SK-N-SH treated with all-trans-retinoic acid at 6 μM for 48 hours (cell line): ENCODE measurements at regions not wholly inside any gene's neighbourhood (a gene's known extent, or its start where the extent isn't known, plus 50 kb on each side); places are given as distances from the start of the nearest gene placed in this dataset.

Experiments
- ATAC-seq: fragments of 200-7000 bp; cut with Tn5 transposase; 3 replicates; pipeline ENCODE4 v1.9.1; 2020; ENCODE audit warnings: mild to moderate bottlenecking, moderate library complexity
- ARNTL ChIP-seq: fragments of 450-650 bp; formaldehyde crosslinking; IDR thresholded peaks from 2 replicates; pipeline ENCODE4 v1.5.0; 2020; ENCODE audit warnings: low read depth, mild to moderate bottlenecking, moderate library complexity, borderline replicate concordance
- BACH2 ChIP-seq: fragments of 250-450 bp; sonication (Bioruptor Pico); IDR thresholded peaks from 2 replicates; pipeline ENCODE4 v1.9.0; 2021; ENCODE audit warnings: mild to moderate bottlenecking, borderline replicate concordance
- CSDC2 ChIP-seq: fragments of 250-450 bp; sonication (Bioruptor Pico); IDR thresholded peaks from 2 replicates; pipeline ENCODE4 v1.5.0; 2020; ENCODE audit warnings: mild to moderate bottlenecking, moderate library complexity
- ESRRG ChIP-seq: fragments of 250-450 bp; sonication (Bioruptor Pico); IDR thresholded peaks from 2 replicates; pipeline ENCODE4 v1.6.1; 2021; ENCODE audit warnings: mild to moderate bottlenecking
- GLIS3 ChIP-seq: fragments of 250-450 bp; sonication (Bioruptor Pico); IDR thresholded peaks from 2 replicates; pipeline ENCODE4 v1.5.0; 2020; ENCODE audit warnings: mild to moderate bottlenecking, moderate library complexity
- ISL1 ChIP-seq: fragments of 250-450 bp; sonication (Bioruptor Pico); IDR thresholded peaks from 2 replicates; pipeline ENCODE4 v2.1.2; 2022; ENCODE audit warnings: mild to moderate bottlenecking, moderate library complexity
- OSR1 ChIP-seq: fragments of 250-450 bp; sonication (Bioruptor Pico); IDR thresholded peaks from 2 replicates; pipeline ENCODE4 v1.8.0; 2022; ENCODE audit warnings: moderate library complexity, mild to moderate bottlenecking, inconsistent platforms
- RARB ChIP-seq: fragments of 250-450 bp; sonication (Bioruptor Pico); IDR thresholded peaks from 2 replicates; pipeline ENCODE4 v1.8.0; 2021; ENCODE audit warnings: mild to moderate bottlenecking, moderate library complexity
- SNAI2 ChIP-seq: fragments of 250-450 bp; sonication (Bioruptor Pico); IDR thresholded peaks from 2 replicates; pipeline ENCODE4 v1.5.0; 2020; ENCODE audit warnings: mild to moderate bottlenecking, moderate library complexity
- TCF4 ChIP-seq: fragments of 250-450 bp; sonication (Bioruptor Pico); IDR thresholded peaks from 2 replicates; pipeline ENCODE4 v1.8.0; 2021; ENCODE audit warnings: mild to moderate bottlenecking, moderate library complexity, borderline replicate concordance
- TOX ChIP-seq: fragments of 250-450 bp; sonication (Bioruptor Pico); IDR thresholded peaks from 2 replicates; pipeline ENCODE4 v1.8.0; 2021; ENCODE audit warnings: mild to moderate bottlenecking, moderate library complexity, borderline replicate concordance
- ZC3H10 ChIP-seq: fragments of 250-450 bp; sonication (Bioruptor Pico); IDR thresholded peaks from 2 replicates; pipeline ENCODE4 v1.5.1; 2021; ENCODE audit warnings: mild to moderate bottlenecking, moderate library complexity
- ZFP3 ChIP-seq: fragments of 250-450 bp; sonication (Bioruptor Pico); IDR thresholded peaks from 2 replicates; pipeline ENCODE4 v1.5.0; 2020; ENCODE audit warnings: mild to moderate bottlenecking, moderate library complexity
- ZFP30 ChIP-seq: fragments of 450-650 bp; formaldehyde crosslinking; IDR thresholded peaks from 2 replicates; pipeline ENCODE4 v1.5.0; 2022; ENCODE audit warnings: mild to moderate bottlenecking, moderate library complexity
- ZNF565 ChIP-seq: fragments of 450-650 bp; formaldehyde crosslinking; conservative IDR thresholded peaks from 2 replicates; pipeline ENCODE4 v1.5.0; 2020; ENCODE audit warnings: low read depth, mild to moderate bottlenecking, moderate library complexity
- ZNF8 ChIP-seq: fragments of 450-650 bp; formaldehyde crosslinking; IDR thresholded peaks from 2 replicates; pipeline ENCODE4 v1.5.0; 2020; ENCODE audit warnings: mild to moderate bottlenecking, moderate library complexity
- TF ChIP-seq, protein P1 (sequence below): fragments of 250-450 bp; sonication (Bioruptor Pico); IDR thresholded peaks from 2 replicates; pipeline ENCODE4 v1.5.0; 2020; ENCODE audit warnings: mild to moderate bottlenecking, moderate library complexity
- TF ChIP-seq, protein P2 (sequence below): fragments of 250-450 bp; sonication (Bioruptor Pico); IDR thresholded peaks from 2 replicates; pipeline ENCODE4 v1.5.1; 2021; ENCODE audit warnings: mild to moderate bottlenecking, moderate library complexity
- TF ChIP-seq, protein P3 (sequence below): fragments of 250-450 bp; sonication (Bioruptor Pico); IDR thresholded peaks from 2 replicates; pipeline ENCODE4 v1.8.0; 2020; ENCODE audit warnings: mild to moderate bottlenecking, moderate library complexity, borderline replicate concordance
- TF ChIP-seq, protein P4 (sequence below): fragments of 250-450 bp; sonication (Bioruptor Pico); IDR thresholded peaks from 2 replicates; pipeline ENCODE4 v1.5.1; 2020; ENCODE audit warnings: low read depth, mild to moderate bottlenecking, moderate library complexity

DNA sequence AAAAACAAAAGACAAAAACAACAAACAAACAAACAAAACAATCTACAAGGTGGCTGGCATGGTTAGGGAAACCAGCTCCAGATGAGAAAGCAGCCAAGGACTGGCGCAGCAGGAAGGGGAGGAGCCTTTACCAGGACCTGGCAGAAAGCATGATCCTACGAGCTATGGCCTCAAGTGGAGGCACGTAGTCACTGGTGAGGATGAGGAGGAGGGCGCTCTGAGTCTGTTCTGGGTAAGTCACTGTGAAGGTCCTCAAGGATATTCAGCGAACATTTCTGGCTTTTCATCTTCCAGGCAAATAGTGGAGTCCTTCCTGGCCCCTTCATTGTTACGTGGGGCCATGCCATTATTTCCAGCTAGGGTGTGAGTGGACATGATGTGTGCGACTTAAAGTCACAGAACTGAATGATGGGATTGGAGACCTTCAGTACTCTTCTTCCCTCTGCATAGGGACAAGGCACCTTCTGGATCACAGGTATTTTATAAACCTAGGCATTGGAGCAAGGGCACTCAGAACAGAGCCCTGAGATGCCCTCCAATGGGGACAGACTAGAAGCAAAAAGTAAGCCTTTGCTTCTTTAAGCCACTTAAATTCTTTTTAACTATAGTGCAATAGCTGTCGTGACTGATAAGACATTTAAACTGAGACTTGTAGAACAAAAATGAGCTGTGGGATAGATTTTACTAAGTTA, 771.3 kb downstream of the RAB28 start:
- ATAC-seq, result no peak
- TF ChIP-seq ZFP3 (CRISPR knock-in tag) (no peak), ESRRG (CRISPR knock-in tag) (no peak), ISL1 (no peak), TOX (no peak), ZFP30 (no peak), SNAI2 (no peak), ZNF565 (CRISPR knock-in tag) (no peak), RARB (CRISPR knock-in tag) (no peak), BACH2 (CRISPR knock-in tag) (no peak), OSR1 (CRISPR knock-in tag) (no peak), ZC3H10 (CRISPR knock-in tag) (no peak)
- TF ChIP-seq, protein P1, sequence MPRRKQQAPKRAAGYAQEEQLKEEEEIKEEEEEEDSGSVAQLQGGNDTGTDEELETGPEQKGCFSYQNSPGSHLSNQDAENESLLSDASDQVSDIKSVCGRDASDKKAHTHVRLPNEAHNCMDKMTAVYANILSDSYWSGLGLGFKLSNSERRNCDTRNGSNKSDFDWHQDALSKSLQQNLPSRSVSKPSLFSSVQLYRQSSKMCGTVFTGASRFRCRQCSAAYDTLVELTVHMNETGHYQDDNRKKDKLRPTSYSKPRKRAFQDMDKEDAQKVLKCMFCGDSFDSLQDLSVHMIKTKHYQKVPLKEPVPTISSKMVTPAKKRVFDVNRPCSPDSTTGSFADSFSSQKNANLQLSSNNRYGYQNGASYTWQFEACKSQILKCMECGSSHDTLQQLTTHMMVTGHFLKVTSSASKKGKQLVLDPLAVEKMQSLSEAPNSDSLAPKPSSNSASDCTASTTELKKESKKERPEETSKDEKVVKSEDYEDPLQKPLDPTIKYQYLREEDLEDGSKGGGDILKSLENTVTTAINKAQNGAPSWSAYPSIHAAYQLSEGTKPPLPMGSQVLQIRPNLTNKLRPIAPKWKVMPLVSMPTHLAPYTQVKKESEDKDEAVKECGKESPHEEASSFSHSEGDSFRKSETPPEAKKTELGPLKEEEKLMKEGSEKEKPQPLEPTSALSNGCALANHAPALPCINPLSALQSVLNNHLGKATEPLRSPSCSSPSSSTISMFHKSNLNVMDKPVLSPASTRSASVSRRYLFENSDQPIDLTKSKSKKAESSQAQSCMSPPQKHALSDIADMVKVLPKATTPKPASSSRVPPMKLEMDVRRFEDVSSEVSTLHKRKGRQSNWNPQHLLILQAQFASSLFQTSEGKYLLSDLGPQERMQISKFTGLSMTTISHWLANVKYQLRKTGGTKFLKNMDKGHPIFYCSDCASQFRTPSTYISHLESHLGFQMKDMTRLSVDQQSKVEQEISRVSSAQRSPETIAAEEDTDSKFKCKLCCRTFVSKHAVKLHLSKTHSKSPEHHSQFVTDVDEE (CRISPR knock-in tag), result no peak

DNA sequence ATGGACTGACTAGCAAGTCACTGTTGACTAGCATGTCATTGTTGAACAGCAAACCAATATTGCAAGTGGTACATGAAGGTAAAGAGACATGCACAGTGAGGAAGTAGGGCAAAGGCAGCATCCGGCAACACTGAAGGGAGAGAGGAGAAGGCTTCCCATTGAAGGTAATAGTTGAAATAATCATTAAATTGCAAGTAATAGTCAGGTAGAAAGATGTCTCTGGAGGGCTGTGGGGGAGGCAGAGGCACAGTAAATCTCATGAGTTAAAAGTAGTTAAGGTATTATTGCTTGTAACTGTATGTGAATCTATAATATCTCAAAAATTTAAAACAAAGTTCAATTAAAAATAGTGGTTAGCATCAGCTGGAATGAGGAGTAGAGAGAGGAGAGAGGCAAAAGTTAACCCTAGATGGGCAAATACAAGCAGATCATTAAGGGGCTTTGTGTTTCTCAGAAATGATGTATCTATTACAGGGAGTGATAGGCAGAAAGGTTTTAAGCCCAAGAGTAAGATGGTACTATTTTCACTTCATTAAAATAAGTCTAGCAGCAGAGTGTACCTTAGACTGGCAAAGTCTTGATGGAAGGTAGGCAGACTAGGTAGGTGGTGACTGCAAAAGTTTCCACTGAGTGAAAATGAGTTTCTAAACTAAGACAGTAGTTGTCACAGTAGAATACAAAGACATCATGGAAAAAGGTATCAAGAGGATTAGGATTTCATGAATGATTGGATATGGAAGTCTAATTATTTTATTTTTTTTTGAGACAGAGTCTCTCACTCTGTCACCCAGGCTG, 776.6 kb downstream of the RAB28 start:
- ATAC-seq, result no peak
- TF ChIP-seq ARNTL (no peak), ZNF8 (CRISPR knock-in tag) (no peak), ZFP30 (no peak), OSR1 (CRISPR knock-in tag) (no peak)
- TF ChIP-seq, protein P2, sequence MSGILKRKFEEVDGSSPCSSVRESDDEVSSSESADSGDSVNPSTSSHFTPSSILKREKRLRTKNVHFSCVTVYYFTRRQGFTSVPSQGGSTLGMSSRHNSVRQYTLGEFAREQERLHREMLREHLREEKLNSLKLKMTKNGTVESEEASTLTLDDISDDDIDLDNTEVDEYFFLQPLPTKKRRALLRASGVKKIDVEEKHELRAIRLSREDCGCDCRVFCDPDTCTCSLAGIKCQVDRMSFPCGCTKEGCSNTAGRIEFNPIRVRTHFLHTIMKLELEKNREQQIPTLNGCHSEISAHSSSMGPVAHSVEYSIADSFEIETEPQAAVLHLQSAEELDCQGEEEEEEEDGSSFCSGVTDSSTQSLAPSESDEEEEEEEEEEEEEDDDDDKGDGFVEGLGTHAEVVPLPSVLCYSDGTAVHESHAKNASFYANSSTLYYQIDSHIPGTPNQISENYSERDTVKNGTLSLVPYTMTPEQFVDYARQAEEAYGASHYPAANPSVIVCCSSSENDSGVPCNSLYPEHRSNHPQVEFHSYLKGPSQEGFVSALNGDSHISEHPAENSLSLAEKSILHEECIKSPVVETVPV, result no peak
- TF ChIP-seq, protein P1 (CRISPR knock-in tag), result no peak

DNA sequence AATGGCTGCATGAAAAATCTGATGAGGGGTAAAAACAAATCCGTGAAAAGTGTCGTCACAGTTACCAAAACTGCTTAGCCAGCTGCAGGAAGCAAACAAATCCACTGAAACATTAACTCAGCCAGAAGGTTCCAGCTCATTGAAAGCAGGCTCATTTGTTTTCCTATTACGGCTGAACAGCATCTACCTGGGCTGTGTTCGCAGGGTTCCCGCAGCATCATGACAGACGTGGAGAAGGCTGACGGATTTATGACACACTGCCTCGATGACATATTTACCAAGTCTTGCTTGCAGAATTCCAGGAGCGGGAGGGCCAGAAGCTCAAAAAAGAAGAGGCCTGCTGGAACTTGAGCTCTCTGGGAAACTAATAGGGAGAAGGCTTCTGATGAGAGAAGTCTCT, 781.1 kb downstream of the RAB28 start:
- ATAC-seq, result no peak
- TF ChIP-seq TOX (no peak), RARB (CRISPR knock-in tag) (no peak), GLIS3 (CRISPR knock-in tag) (no peak), CSDC2 (CRISPR knock-in tag) (no peak), OSR1 (CRISPR knock-in tag) (no peak), SNAI2 (no peak), ESRRG (CRISPR knock-in tag) (no peak), TCF4 (CRISPR knock-in tag) (no peak), ZNF565 (CRISPR knock-in tag) (no peak)
- TF ChIP-seq, protein P3, sequence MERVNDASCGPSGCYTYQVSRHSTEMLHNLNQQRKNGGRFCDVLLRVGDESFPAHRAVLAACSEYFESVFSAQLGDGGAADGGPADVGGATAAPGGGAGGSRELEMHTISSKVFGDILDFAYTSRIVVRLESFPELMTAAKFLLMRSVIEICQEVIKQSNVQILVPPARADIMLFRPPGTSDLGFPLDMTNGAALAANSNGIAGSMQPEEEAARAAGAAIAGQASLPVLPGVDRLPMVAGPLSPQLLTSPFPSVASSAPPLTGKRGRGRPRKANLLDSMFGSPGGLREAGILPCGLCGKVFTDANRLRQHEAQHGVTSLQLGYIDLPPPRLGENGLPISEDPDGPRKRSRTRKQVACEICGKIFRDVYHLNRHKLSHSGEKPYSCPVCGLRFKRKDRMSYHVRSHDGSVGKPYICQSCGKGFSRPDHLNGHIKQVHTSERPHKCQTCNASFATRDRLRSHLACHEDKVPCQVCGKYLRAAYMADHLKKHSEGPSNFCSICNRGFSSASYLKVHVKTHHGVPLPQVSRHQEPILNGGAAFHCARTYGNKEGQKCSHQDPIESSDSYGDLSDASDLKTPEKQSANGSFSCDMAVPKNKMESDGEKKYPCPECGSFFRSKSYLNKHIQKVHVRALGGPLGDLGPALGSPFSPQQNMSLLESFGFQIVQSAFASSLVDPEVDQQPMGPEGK (CRISPR knock-in tag), result no peak
- TF ChIP-seq, protein P4, sequence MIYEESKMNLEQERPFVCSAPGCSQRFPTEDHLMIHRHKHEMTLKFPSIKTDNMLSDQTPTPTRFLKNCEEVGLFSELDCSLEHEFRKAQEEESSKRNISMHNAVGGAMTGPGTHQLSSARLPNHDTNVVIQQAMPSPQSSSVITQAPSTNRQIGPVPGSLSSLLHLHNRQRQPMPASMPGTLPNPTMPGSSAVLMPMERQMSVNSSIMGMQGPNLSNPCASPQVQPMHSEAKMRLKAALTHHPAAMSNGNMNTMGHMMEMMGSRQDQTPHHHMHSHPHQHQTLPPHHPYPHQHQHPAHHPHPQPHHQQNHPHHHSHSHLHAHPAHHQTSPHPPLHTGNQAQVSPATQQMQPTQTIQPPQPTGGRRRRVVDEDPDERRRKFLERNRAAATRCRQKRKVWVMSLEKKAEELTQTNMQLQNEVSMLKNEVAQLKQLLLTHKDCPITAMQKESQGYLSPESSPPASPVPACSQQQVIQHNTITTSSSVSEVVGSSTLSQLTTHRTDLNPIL (CRISPR knock-in tag), result no peak
